GM12891 (cell line): ENCODE measurements at regions not wholly inside any gene's neighbourhood (a gene's known extent, or its start where the extent isn't known, plus 50 kb on each side); places are given as distances from the start of the nearest gene placed in this dataset.
"Not testable (repeated sequence)": the region's sequence is repeated elsewhere in the genome, so short reads cannot be mapped to it uniquely, and the experiment has no call there.

Experiments used
- DNase-seq: peaks from one replicate; pipeline ENCODE4 v3.0.0; 2011; ENCODE audit warnings: low spot score; ENCODE audit not compliant: insufficient read length
- FAIRE-seq: peaks from 2 replicates; lab custom pipeline; 2011; peaks lifted over from hg19 to GRCh38; lab: Jason Lieb, UNC
- PAX5 ChIP-seq: IDR thresholded peaks from 2 replicates; pipeline ENCODE4 v1.6.1; 2011; ENCODE audit warnings: low read length, moderate library complexity, mild to moderate bottlenecking; ENCODE audit not compliant: insufficient read depth, severe bottlenecking
- POLR2A ChIP-seq: IDR thresholded peaks from 2 replicates; pipeline ENCODE4 v1.6.1; 2011; ENCODE audit warnings: low read depth, low read length, control low read depth
- POLR2AphosphoS5 ChIP-seq: IDR thresholded peaks from 2 replicates; pipeline ENCODE4 v1.6.1; 2011; ENCODE audit warnings: low read depth, low read length, control low read depth
- POU2F2 ChIP-seq: IDR thresholded peaks from 2 replicates; pipeline ENCODE4 v1.6.1; 2011; ENCODE audit warnings: low read depth, mild to moderate bottlenecking, control low read depth, low read length, moderate library complexity
- SPI1 ChIP-seq: IDR thresholded peaks from 2 replicates; pipeline ENCODE4 v1.6.1; 2011; ENCODE audit warnings: low read depth, low read length, control low read depth
- TAF1 ChIP-seq: IDR thresholded peaks from 2 replicates; pipeline ENCODE4 v1.6.1; 2011; ENCODE audit warnings: low read depth, low read length, control low read depth

GRCh38 chr4:72671980-72672379 is 103.0 kb upstream of the ADAMTS3 start:
- FAIRE-seq (no peak), DNase-seq (no peak)
- no peak for TF ChIP-seq POLR2A
- TF ChIP-seq SPI1: no peak
- TF ChIP-seq PAX5: no peak
- TF ChIP-seq TAF1: no peak
- TF ChIP-seq POLR2AphosphoS5: no peak
- no peak for TF ChIP-seq POU2F2

- no peak for DNase-seq
- TF ChIP-seq POU2F2: no peak
- no peak for TF ChIP-seq SPI1
- no peak for TF ChIP-seq POLR2A
- TF ChIP-seq PAX5: no peak
- no peak for TF ChIP-seq TAF1
- TF ChIP-seq POLR2AphosphoS5: no peak
- no peak for FAIRE-seq
Measured at GRCh38 chr4:72670521-72670920, 101.5 kb upstream of the ADAMTS3 start.

GRCh38 chr4:72666910-72667309 is 97.9 kb upstream of the ADAMTS3 start:
- DNase-seq (no peak), FAIRE-seq (no peak)
- TF ChIP-seq SPI1 (no peak), POLR2A (no peak), POU2F2 (no peak), PAX5 (no peak), TAF1 (no peak), POLR2AphosphoS5 (no peak)

GRCh38 chr4:72665171-72665968 is 96.3 kb upstream of the ADAMTS3 start:
- TF ChIP-seq TAF1: no peak
- no peak for TF ChIP-seq POLR2A
- TF ChIP-seq POU2F2: no peak
- no peak for TF ChIP-seq POLR2AphosphoS5
- no peak for TF ChIP-seq PAX5
- no peak for TF ChIP-seq SPI1
- FAIRE-seq (no peak), DNase-seq (no peak)

GRCh38 chr4:72663828-72664227 is 94.8 kb upstream of the ADAMTS3 start:
- no peak for TF ChIP-seq POLR2A
- TF ChIP-seq TAF1: no peak
- no peak for TF ChIP-seq SPI1
- TF ChIP-seq PAX5: no peak
- no peak for TF ChIP-seq POLR2AphosphoS5
- TF ChIP-seq POU2F2: no peak
- FAIRE-seq (no peak), DNase-seq (no peak)

- TF ChIP-seq POLR2A: no peak
- no peak for TF ChIP-seq SPI1
- no peak for TF ChIP-seq PAX5
- no peak for TF ChIP-seq POU2F2
- FAIRE-seq (no peak), DNase-seq (no peak)
Measured at GRCh38 chr4:72661830-72662229, 92.8 kb upstream of the ADAMTS3 start.

- TF ChIP-seq PAX5: no peak
- DNase-seq: no peak
- FAIRE-seq: no peak
Measured at GRCh38 chr4:72641611-72642010, 72.6 kb upstream of the ADAMTS3 start.

- not testable (repeated sequence) for DNase-seq, FAIRE-seq
Measured at GRCh38 chr4:72636866-72637265, 67.8 kb upstream of the ADAMTS3 start.

- not testable (repeated sequence) for FAIRE-seq, DNase-seq
Measured at GRCh38 chr4:72635931-72636330, 66.9 kb upstream of the ADAMTS3 start.

- not testable (repeated sequence) for DNase-seq, FAIRE-seq
Measured at GRCh38 chr4:72632253-72632652, 63.2 kb upstream of the ADAMTS3 start.

- FAIRE-seq: no peak
- no peak for TF ChIP-seq POU2F2
- TF ChIP-seq TAF1: no peak
- no peak for TF ChIP-seq POLR2AphosphoS5
- TF ChIP-seq PAX5: no peak
- no peak for TF ChIP-seq POLR2A
- no peak for TF ChIP-seq SPI1
- DNase-seq: no peak
Measured at GRCh38 chr4:72631296-72631695, 62.3 kb upstream of the ADAMTS3 start.

GRCh38 chr4:72629540-72629939 is 60.5 kb upstream of the ADAMTS3 start:
- FAIRE-seq (no peak), DNase-seq (no peak)
- no peak for TF ChIP-seq POLR2AphosphoS5
- TF ChIP-seq POLR2A: no peak
- no peak for TF ChIP-seq TAF1
- TF ChIP-seq PAX5: no peak
- no peak for TF ChIP-seq SPI1
- no peak for TF ChIP-seq POU2F2
